Kidney tubule cell (primary cell): ENCODE measurements at regions not wholly inside any gene's neighbourhood (a gene's known extent, or its start where the extent isn't known, plus 50 kb on each side); places are given as distances from the start of the nearest gene placed in this dataset.

Experiments
- DNase-seq: peaks from one replicate; pipeline ENCODE4 v3.0.0-alpha.2; 2018; ENCODE audit warnings: low spot score

DNA sequence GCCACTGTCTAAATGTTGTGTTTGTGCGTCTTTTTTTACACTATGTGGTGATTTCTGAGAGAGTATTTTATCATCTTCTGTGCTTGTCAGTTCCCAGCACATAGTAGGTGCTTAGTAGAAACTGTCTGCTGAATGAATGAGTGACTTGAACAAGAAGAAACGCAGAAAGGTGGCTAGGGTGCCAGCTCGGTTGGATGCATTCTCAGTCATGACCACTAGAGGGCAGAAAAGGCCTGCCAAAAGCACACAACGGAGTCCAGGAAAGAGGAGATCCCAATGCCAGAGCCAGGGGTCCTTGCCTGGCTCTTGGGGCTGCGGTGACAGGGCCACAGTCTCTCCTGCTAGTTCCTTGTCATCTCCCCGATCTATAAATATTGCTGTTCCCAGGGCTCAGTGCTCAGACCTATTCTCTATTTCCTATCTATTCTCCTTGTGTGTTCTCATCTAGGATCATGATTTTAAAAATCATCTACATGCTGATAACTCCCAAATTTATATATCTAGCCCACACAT is 57.3 kb upstream of the CCL1 start:
- DNase-seq, result peak; percentile 60

DNA sequence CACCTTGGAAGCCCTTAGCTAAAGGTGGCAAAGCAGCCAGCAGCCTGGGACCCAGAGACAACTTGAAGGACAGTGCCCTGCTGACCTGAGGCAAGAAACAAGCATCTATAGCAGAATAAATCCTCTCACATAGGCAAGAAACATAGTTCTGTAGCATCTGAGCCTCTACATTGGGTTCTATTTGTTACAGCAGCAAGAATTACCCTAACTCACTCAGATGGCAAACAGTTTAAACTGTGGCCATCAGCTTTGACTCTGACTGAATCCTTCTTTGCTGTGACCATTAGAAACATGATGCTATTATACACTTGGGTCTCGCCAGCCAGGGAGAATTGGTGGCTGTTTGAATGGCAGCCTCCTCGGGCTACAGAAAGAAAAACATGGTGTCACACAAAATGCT is 53.1 kb upstream of the CCL1 start:
- no peak for DNase-seq

DNA sequence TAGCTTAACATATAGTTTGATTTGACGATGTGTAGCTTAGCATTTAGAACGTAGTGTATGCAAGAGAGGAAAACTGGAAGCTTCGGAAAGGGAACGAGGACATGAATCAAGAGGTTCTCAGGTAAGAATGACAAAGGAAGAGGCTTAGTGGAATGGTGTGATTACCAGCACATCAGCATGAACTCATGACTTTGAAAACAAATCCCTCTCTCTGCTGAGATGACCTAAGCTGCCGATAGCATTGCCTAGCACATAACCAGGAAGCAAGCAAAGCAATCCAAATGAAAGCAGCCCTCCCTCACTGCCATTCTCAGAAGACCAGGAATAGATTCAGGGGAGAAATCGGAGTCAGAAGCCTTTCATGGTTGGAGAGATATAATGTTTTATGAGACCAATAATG is 51.3 kb upstream of the CCL1 start:
- DNase-seq, result no peak

DNA sequence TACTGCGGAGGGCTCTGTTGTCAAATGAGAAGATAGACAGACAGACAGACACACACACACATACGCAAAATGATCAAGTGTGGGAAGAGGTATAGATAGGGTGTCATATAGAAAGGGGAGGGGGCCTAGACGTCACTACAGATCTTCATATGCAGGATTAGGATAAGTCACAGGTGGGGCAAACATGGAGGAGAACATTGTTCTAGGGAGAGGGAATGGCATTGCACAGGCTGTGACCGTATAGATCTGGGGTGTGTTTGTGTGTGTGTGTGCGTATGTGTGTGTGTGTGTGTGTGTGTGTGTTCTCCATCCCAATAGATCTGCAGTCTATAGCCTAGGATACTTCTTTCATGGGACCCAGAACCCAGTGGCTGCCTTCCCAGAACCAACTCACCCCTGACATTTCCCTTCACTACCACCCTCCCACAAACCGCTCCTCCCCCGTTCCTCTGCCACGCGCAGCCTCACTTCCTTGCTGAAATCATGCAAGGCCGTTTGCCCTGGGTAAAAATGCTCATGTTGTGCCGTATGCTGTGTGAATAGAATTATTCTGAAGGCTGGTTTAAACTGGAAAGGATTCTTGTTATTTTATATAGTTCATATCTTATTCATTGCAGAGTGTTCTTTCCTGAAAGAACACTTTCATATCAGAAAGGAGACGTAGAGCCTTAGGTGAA is 50.5 kb upstream of the CCL1 start:
- DNase-seq, result no peak

DNA sequence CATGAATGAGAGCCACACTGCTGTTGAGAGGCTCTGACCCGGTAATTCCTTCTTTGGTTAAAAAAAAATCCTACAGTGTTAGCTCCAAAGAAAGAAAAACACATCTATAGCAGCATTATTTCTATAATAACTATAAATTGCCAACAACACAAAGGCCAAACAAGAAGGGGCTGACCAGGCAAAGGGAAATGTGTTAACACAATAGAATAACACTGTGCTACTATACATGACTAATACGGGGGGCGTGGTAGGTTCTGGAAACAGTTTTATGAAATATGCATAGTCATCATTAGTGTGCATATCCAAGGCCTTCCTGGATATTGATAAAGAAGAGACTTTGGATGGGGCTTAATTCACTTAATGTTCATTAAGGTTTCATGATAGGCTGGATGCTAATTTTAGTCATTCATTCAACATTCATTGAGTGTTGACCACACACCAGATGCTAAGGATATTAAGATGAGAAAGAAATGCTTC is 50.0 kb upstream of the CCL1 start:
- DNase-seq, result no peak
